Endothelial cell of umbilical vein (primary cell): ENCODE measurements at regions not wholly inside any gene's neighbourhood (a gene's known extent, or its start where the extent isn't known, plus 50 kb on each side); places are given as distances from the start of the nearest gene placed in this dataset.

Experiments used
- BruUV-seq: library from RNA; stranded (reverse); fragments of 400-500 nt; replicated peaks from 2 replicates; lab custom pipeline; 2021; lab: Mats Ljungman, UMichigan
- CTCF ChIA-PET: fragments of 300-600, 350-600 bp; sonication (Branson Sonifier 250); formaldehyde crosslinking; loops from one replicate; lab custom pipeline; 2021; ENCODE audit warnings: antibody characterized with exemption, inconsistent platforms; lab: Charles Lee
- POLR2A ChIA-PET: fragments of 300-600, 350-600 bp; sonication (Branson Sonifier 250); formaldehyde crosslinking; loops from one replicate; lab custom pipeline; 2021; ENCODE audit warnings: antibody characterized with exemption, inconsistent platforms; lab: Charles Lee
- DNase-seq: peaks from one replicate; pipeline ENCODE4 v3.0.0-alpha.2; 2011; ENCODE audit warnings: low read depth, low spot score
- FAIRE-seq: peaks from 2 replicates; lab custom pipeline; 2011; peaks lifted over from hg19 to GRCh38; lab: Jason Lieb, UNC
- H2AFZ ChIP-seq: 2 replicates; pipeline ENCODE4 v1.6.0; 2012; ENCODE audit warnings: low read depth, low read length, control low read depth, inconsistent platforms
- H3K27ac ChIP-seq: 2 replicates; pipeline ENCODE4 v1.5.1; 2011; ENCODE audit warnings: low read depth, mild to moderate bottlenecking, control low read depth, low read length, moderate library complexity; ENCODE audit not compliant: insufficient read depth
- H3K27me3 ChIP-seq, 2 experiments: 2 replicates each; pipeline versions ENCODE4 v1.6.0 to v1.6.1; 2011; ENCODE audit warnings: low read length in 2 of 2, mixed read lengths in 1 of 2; ENCODE audit not compliant: control insufficient read depth in 2 of 2, insufficient read depth in 2 of 2
- H3K36me3 ChIP-seq, 2 experiments: 2 replicates in 1 of 2; 3 replicates in 1 of 2; pipeline ENCODE4 v1.5.1; 2011; ENCODE audit warnings: low read length in 2 of 2, mild to moderate bottlenecking in 1 of 2, moderate library complexity in 1 of 2; ENCODE audit not compliant: control insufficient read depth in 2 of 2, insufficient read depth in 2 of 2; ENCODE audit errors: extremely low read depth in 1 of 2
- H3K4me1 ChIP-seq: 3 replicates; pipeline ENCODE4 v1.5.1; 2011; ENCODE audit warnings: mild to moderate bottlenecking, low read length; ENCODE audit not compliant: control insufficient read depth, insufficient read depth; ENCODE audit errors: extremely low read depth
- H3K4me2 ChIP-seq: 2 replicates; pipeline ENCODE4 v1.6.1; 2011; ENCODE audit warnings: low read length, control low read depth, mixed read lengths; ENCODE audit not compliant: insufficient read depth
- H3K4me3 ChIP-seq, 3 experiments: fragments of 200-600 bp in 1 of 3; sonication (generic), shearing (Covaris generic) in 1 of 3; replicated peaks in 1 of 3; 2 replicates each; pipeline ENCODE4 v1.5.1; 2011 to 2016; ENCODE audit warnings: control low read depth in 3 of 3, low read length in 3 of 3, mild to moderate bottlenecking in 2 of 3, inconsistent platforms in 1 of 3, low read depth in 1 of 3, moderate library complexity in 1 of 3; ENCODE audit not compliant: insufficient read depth in 1 of 3
- H3K79me2 ChIP-seq: 2 replicates; pipeline ENCODE4 v1.6.0; 2012; ENCODE audit warnings: low read length, inconsistent platforms; ENCODE audit not compliant: control insufficient read depth, insufficient read depth
- H3K9ac ChIP-seq: replicated peaks from 2 replicates; pipeline ENCODE3; 2011; ENCODE audit warnings: low read length, control low read depth; ENCODE audit not compliant: insufficient read depth; ENCODE audit errors: extremely low read depth
- H3K9me1 ChIP-seq: replicated peaks from 3 replicates; pipeline ENCODE4 v1.6.0; 2011; ENCODE audit warnings: mild to moderate bottlenecking, low read length; ENCODE audit not compliant: control insufficient read depth, insufficient read depth; ENCODE audit errors: extremely low read depth
- H3K9me3 ChIP-seq: replicated peaks from 2 replicates; pipeline ENCODE4 v1.5.1; 2012; ENCODE audit warnings: low read length, inconsistent platforms; ENCODE audit not compliant: control insufficient read depth, insufficient read depth
- H4K20me1 ChIP-seq: replicated peaks from 2 replicates; pipeline ENCODE3; 2011; ENCODE audit warnings: mild to moderate bottlenecking, low read length; ENCODE audit not compliant: control insufficient read depth, insufficient read depth; ENCODE audit errors: extremely low read depth
- EZH2 ChIP-seq: IDR thresholded peaks from 2 replicates; pipeline ENCODE4 v1.6.1; 2012; ENCODE audit warnings: borderline replicate concordance, low read depth, mild to moderate bottlenecking, moderate library complexity, low read length, inconsistent platforms; ENCODE audit not compliant: severe bottlenecking
- FOS ChIP-seq: IDR thresholded peaks from 2 replicates; pipeline ENCODE4 v1.6.1; 2011; ENCODE audit warnings: mild to moderate bottlenecking, low read length, moderate library complexity, borderline replicate concordance; ENCODE audit not compliant: insufficient read depth
- GATA2 ChIP-seq: IDR thresholded peaks from 2 replicates; pipeline ENCODE4 v1.7.0; 2011; ENCODE audit warnings: low read depth, mild to moderate bottlenecking, moderate library complexity, mixed read lengths, low read length; ENCODE audit not compliant: insufficient read length, insufficient read depth
- JUN ChIP-seq: IDR thresholded peaks from 2 replicates; pipeline ENCODE4 v1.6.1; 2011; ENCODE audit warnings: borderline replicate concordance, low read depth; ENCODE audit not compliant: insufficient read length, insufficient read depth
- MYC ChIP-seq: IDR thresholded peaks from one replicate; pipeline ENCODE4 v1.6.1; 2011; ENCODE audit warnings: mild to moderate bottlenecking, low read depth, low read length
- POLR2A ChIP-seq: IDR thresholded peaks from 2 replicates; pipeline ENCODE4 v1.6.1; 2012; ENCODE audit warnings: low read depth, mild to moderate bottlenecking, control low read depth, low read length
- POLR2AphosphoS5 ChIP-seq: IDR thresholded peaks from 2 replicates; pipeline ENCODE4 v1.6.1; 2012; ENCODE audit warnings: low read depth, mild to moderate bottlenecking, control low read depth, low read length, moderate library complexity; ENCODE audit not compliant: insufficient read depth
- dilution Hi-C: fragments of 300-500 bp; cut with MboI; formaldehyde crosslinking; loops from one replicate; pipeline ENCODE4 v1.15.0; 2019; ENCODE audit warnings: low sequenced_read_pairs; ENCODE audit not compliant: extremely low pct_ligation_motif_present
- intact Hi-C: fragments of 100-400 bp; cut with micrococcal nuclease; formaldehyde crosslinking; loops from one replicate; pipeline ENCODE4 v1.10.0; 2022
- TF ChIP-seq, protein P1 (sequence below): IDR thresholded peaks from 2 replicates; pipeline ENCODE4 v1.6.1; 2011; ENCODE audit not compliant: insufficient read depth, insufficient read length
- TF ChIP-seq, protein P2 (sequence below), 2 donors: IDR thresholded peaks; 1 replicate in 1 of 2; 2 replicates in 1 of 2; pipeline ENCODE4 v1.5.1; 2011; ENCODE audit warnings: low read length in 2 of 2, mild to moderate bottlenecking in 2 of 2, moderate library complexity in 2 of 2, control low read depth in 1 of 2, inconsistent platforms in 1 of 2, low read depth in 1 of 2; ENCODE audit not compliant: insufficient read depth in 1 of 2; ENCODE audit errors: extremely low read depth in 1 of 2

DNA sequence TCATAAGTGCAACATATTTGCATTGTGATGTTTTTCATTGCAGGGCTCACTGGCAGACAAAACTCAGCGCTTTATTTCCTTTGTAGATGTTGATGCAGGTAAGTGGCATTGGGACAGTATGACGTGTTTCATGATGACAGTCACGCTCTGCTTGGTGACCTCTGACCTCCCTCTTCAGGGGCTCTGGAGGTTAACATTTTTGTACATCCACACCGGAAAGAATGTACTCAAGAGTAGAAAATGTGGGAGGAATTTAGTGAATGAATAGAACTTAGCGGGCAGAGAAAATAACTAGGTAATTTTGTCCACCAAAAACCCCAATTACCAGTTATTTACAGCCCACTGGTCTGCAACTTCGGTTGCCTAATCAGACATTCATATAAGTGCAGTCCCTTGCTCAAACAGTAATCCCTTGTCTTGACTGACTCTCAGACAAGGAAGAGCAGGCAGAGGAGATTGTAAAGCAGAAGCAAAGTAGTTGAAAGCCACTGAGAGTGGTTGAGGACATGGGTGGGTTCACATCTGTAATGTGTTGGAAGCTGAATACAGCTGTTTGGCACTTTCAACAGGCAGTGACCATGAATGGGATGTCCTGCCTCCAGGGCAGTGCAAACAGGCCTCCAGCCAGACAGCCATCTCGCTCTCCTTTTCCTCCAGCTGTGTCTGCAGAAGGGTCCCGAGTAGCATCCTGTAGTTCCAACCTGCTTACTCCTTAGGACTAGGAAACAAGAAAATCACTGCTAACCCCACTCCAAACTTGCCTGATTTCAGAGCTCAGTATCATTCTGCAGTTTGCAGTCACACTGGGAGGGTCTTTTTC, 188.9 kb downstream of the NRIP1 start:
- Histone ChIP-seq H3K9me3 (no peaks in the 10 kb centered on the region), H2AFZ (no peak overlapping the region), H4K20me1 (no peaks in the 10 kb centered on the region), H3K27ac (no peak overlapping the region), H3K9ac (no peak overlapping the region), H3K4me3 (no peak overlapping the region), H3K36me3 (no peaks in the 10 kb centered on the region), H3K9me1 (no peaks in the 10 kb centered on the region), H3K27me3 (no peaks in the 10 kb centered on the region), H3K79me2 (no peaks in the 10 kb centered on the region), H3K4me1 (peaks cover 38% of the 10 kb centered on the region), H3K4me2 (no peak overlapping the region)
- dilution Hi-C loops (no loop called here), intact Hi-C loops (loop anchor here (10.0 kb wide), 1 partner anchor 99 kb away; no protein-coding TSS in a partner anchor)
- TF ChIP-seq POLR2AphosphoS5 (no peak), GATA2 (no peak), FOS (no peak), POLR2A (no peak), MYC (no peak), EZH2 (no peak), JUN (no peak)
- TF ChIP-seq, protein P1, sequence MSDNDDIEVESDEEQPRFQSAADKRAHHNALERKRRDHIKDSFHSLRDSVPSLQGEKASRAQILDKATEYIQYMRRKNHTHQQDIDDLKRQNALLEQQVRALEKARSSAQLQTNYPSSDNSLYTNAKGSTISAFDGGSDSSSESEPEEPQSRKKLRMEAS = no peak
- TF ChIP-seq, protein P2, sequence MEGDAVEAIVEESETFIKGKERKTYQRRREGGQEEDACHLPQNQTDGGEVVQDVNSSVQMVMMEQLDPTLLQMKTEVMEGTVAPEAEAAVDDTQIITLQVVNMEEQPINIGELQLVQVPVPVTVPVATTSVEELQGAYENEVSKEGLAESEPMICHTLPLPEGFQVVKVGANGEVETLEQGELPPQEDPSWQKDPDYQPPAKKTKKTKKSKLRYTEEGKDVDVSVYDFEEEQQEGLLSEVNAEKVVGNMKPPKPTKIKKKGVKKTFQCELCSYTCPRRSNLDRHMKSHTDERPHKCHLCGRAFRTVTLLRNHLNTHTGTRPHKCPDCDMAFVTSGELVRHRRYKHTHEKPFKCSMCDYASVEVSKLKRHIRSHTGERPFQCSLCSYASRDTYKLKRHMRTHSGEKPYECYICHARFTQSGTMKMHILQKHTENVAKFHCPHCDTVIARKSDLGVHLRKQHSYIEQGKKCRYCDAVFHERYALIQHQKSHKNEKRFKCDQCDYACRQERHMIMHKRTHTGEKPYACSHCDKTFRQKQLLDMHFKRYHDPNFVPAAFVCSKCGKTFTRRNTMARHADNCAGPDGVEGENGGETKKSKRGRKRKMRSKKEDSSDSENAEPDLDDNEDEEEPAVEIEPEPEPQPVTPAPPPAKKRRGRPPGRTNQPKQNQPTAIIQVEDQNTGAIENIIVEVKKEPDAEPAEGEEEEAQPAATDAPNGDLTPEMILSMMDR (IDR thresholded peaks at IDR 0.05; ENCODE audit: extremely low read depth in 1 of 2, insufficient read depth in 1 of 2, low read depth in 1 of 2, low read length in 2 of 2) = no peak
- FAIRE-seq (no peak), DNase-seq (no peak)
- ChIA-PET POLR2A (interaction anchor here (0.7 kb wide), 1 partner anchor 54 kb away, joined by 4 read pairs; no protein-coding TSS in a partner anchor), CTCF (interaction anchor here (1.1 to 5.7 kb wide), 3 partner anchors 12 to 607 kb away, joined by 3 to 33 read pairs (median 4); no protein-coding TSS in a partner anchor)
- BruUV-seq = no TSS peak
